OCI-LY1 (cell line): ENCODE measurements at regions not wholly inside any gene's neighbourhood (a gene's known extent, or its start where the extent isn't known, plus 50 kb on each side); places are given as distances from the start of the nearest gene placed in this dataset.

Experiments used
- EZH2 ChIP-seq: fragments of 200-600 bp; sonication (generic), shearing (Covaris generic); IDR thresholded peaks from 2 replicates; pipeline ENCODE4 v1.8.0; 2017; ENCODE audit warnings: borderline replicate concordance, mixed run types, mild to moderate bottlenecking, antibody characterized with exemption, low read length, moderate library complexity, mixed read lengths
- TF ChIP-seq, protein P1 (sequence below): fragments of 200-600 bp; sonication (generic), shearing (Covaris generic); IDR thresholded peaks from 2 replicates; pipeline ENCODE4 v1.5.1; 2017; ENCODE audit warnings: mild to moderate bottlenecking, antibody characterized with exemption, low read length, moderate library complexity, mixed read lengths

DNA sequence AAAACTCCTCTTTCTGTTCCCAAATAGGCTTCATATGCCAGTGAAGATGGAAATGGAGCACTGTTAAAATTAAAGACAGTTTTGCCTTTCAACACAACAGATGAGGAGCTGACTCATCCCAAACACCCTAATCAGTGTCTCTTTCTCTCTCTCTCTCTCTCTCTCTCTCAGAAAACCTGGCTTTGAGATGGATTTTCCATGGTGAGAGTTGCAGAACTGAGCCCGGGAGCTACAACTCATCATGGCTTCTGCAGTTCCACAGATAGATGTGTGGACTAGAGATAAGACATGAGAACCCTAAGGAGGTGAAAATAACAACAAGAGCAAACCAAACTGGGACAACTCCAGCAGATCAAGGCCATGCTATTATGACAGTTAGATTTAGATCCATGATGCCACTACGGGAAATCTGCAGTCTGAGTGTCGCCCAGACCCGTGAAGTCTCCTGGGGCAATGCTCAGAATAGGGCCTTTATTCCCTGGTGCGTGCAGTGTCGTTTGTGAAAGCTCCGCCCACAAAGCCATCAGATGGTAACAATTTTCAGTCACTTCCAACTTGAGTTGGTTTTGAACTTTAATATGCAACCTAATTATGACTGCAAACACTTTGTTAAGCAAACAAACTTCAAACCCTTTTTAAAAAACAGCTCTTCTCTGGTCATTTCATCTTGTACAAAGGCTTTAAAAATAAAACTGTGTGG, 338.2 kb upstream of the PREP start:
- TF ChIP-seq, protein P1, sequence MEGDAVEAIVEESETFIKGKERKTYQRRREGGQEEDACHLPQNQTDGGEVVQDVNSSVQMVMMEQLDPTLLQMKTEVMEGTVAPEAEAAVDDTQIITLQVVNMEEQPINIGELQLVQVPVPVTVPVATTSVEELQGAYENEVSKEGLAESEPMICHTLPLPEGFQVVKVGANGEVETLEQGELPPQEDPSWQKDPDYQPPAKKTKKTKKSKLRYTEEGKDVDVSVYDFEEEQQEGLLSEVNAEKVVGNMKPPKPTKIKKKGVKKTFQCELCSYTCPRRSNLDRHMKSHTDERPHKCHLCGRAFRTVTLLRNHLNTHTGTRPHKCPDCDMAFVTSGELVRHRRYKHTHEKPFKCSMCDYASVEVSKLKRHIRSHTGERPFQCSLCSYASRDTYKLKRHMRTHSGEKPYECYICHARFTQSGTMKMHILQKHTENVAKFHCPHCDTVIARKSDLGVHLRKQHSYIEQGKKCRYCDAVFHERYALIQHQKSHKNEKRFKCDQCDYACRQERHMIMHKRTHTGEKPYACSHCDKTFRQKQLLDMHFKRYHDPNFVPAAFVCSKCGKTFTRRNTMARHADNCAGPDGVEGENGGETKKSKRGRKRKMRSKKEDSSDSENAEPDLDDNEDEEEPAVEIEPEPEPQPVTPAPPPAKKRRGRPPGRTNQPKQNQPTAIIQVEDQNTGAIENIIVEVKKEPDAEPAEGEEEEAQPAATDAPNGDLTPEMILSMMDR = no peak
- TF ChIP-seq EZH2 = no peak
